ENCODE measurements at regions not wholly inside any gene's neighbourhood (a gene's known extent, or its start where the extent isn't known, plus 50 kb on each side); places are given as distances from the start of the nearest gene placed in this dataset.

- TF ChIP-seq CTCF (IDR thresholded peaks at IDR 0.05; ENCODE audit: insufficient read depth, low read length, poor library complexity, severe bottlenecking): no peak
- TF ChIP-seq EZH2phosphoT487 (conservative IDR thresholded peaks at IDR 0.05; ENCODE audit: low read length): no peak
These were observed 115.1 kb downstream of the RNASET2 start for GRCh38 chr6:166841216-166841615.
